Mammary epithelial cell (primary cell): ENCODE measurements at regions not wholly inside any gene's neighbourhood (a gene's known extent, or its start where the extent isn't known, plus 50 kb on each side); places are given as distances from the start of the nearest gene placed in this dataset.

Source experiments
- CTCF ChIP-seq, 2 donors: IDR thresholded peaks in 1 of 2; conservative IDR thresholded peaks in 1 of 2; 2 replicates each; pipeline ENCODE4 v1.5.1; 2011 to 2012; ENCODE audit warnings: inconsistent platforms in 2 of 2, low read length in 2 of 2, mild to moderate bottlenecking in 2 of 2, control low read depth in 1 of 2, low read depth in 1 of 2; ENCODE audit not compliant: insufficient read depth in 1 of 2; ENCODE audit errors: extremely low read depth in 1 of 2
- EZH2 ChIP-seq: IDR thresholded peaks from 2 replicates; pipeline ENCODE4 v1.6.1; 2012; ENCODE audit warnings: low read length, inconsistent platforms, borderline replicate concordance

- TF ChIP-seq CTCF (conservative IDR thresholded peaks at IDR 0.05 in 1 of 2, IDR thresholded peaks at IDR 0.05 in 1 of 2; ENCODE audit: extremely low read depth in 1 of 2, insufficient read depth in 1 of 2, low read depth in 1 of 2, low read length in 2 of 2): no peak
- no peak for TF ChIP-seq EZH2
Observed at GRCh38 chr18:61019338-61020301, 313.6 kb upstream of the CDH20 start.
